ENCODE measurements at regions not wholly inside any gene's neighbourhood (a gene's known extent, or its start where the extent isn't known, plus 50 kb on each side); places are given as distances from the start of the nearest gene placed in this dataset.

GRCh38 chr16:86781046-86781445, 202.7 kb downstream of the FOXL1 start:
- intact Hi-C loops (cut with DNase I), result no loop called here
- DNase-seq (ENCODE audit: low spot score), result no peak

DNA sequence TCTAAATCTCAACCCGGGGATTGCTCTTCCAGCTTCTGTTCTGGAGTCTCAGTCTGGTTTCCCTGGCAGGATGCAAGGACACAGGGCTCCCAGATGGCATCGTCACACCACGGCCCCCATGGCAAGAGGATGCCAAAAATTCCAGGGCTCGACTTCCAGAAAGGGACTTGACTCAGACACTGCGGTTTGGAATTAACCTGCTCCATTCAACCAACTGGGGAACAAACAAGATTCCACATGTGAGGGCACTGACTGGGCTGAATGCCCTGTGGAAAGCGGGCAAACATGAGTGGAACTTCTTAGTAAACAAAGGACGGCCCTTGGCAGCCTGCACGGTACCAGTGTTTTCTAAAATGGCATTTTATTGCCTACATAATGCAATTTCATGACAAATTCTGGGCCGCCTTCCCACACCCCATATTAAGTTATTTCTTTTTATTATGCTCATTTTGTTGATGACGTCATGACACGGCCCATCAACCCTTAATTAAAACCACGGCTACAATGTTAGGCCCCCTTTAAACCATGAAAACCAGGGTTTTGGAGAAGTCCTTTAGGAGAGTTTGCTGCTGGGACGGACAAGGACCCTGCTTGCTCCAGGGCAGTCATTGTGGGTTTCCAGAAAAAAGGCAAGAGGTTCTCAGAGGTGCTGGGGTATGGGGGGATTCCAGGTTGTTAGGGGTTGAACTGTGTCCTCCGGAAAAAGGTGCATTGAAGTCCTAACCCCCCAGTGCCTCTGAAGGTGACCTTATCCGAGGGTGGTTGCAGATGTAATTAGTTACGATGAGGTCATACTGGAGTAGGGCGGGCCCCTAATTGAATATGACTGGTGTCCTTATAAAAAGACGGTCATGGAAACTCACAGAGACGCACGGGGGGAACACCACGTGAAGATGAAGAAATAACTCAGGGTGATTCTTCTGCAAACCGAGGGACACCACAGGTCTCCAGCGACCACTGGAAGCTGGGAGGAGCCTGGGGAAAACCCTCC, 205.6 kb downstream of the FOXL1 start:
- no peak for DNase-seq (ENCODE audit: low spot score)
- intact Hi-C loops (cut with DNase I), result no loop called here

DNA sequence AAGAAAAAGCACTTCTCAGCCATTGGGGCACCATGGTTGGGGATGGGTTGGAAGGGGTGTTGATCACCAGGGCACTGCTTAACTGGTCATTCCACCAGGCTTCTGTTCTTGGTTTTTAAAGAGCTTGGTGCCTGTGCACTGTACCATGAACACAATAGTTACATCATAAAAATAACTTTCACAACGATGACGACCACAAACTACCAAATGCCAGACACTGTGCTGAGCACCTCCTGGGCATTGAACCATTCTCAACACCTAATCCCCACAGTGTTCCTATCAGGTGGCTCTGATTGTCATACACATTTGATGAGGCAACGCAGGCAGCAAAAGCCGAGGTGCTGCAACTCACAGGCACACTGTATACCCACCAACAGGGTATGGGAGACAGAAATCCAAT, 208.0 kb downstream of the FOXL1 start:
- no peak for DNase-seq (ENCODE audit: low spot score)
- intact Hi-C loops (cut with DNase I), result no loop called here

- DNase-seq (ENCODE audit: low spot score), result no peak
- intact Hi-C loops (cut with DNase I), result no loop called here
Observed at GRCh38 chr16:86786994-86787393, 208.6 kb downstream of the FOXL1 start.

DNA sequence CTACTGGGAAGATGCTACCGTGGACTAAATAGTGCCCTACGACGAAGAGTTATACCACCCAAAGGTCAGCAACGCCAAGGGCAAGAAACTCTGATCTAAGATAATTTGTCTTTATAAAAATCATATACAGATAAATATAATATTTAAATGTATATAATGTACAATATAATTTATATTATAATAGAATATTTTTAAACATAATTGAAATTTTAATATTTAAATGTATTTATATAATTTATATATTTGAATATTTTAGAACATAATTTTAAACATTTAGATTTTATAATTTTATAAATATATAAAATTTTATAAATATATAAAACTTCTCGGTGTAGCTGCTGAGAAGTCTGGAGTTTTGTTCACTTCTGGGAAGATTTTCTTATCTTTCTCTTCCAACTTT, 209.2 kb downstream of the FOXL1 start:
- DNase-seq (ENCODE audit: low spot score), result no peak
- intact Hi-C loops (cut with DNase I), result no loop called here

GRCh38 chr16:86789621-86790051, 211.3 kb downstream of the FOXL1 start:
- no peak for DNase-seq (ENCODE audit: low spot score)
- intact Hi-C loops (cut with DNase I), result no loop called here

GRCh38 chr16:86791287-86792035, 213.1 kb downstream of the FOXL1 start:
- intact Hi-C loops (cut with DNase I), result no loop called here
- no peak for DNase-seq (ENCODE audit: low spot score)

DNA sequence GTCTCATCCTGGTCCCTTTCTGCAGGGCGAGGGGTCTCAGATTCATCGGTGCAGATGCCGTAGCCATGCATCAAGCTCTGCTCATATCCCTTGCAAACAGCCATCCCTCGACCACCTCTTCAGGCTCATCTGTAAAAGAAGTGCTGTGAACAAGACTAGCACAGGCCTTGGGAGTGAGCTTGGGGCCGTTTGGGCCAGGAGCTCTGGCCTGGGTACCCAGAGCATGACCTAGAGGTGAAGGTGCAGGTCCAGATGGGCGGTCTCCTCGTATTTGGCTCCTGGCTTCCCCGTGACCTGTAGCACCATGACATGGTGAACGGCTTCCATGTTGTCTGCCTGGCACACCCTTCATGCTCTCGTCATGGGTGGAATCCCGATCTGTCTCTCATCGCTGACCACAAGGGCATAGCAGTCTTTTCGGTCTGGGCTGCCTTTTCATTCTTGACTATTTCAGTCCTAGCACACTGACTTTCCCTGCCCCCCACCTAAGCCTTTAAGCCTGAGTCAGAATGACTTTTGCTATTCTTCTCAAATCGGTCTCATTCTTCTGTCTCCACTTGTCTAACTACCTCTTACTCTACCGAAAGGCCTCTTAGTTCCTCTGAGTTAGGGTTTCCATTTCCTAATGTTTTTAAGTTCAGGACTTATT, 216.0 kb downstream of the FOXL1 start:
- intact Hi-C loops (cut with DNase I), result no loop called here
- no peak for DNase-seq (ENCODE audit: low spot score)

- intact Hi-C loops (cut with DNase I), result no loop called here
- DNase-seq (ENCODE audit: low spot score), result no peak
Observed at GRCh38 chr16:86797700-86798099, 219.4 kb downstream of the FOXL1 start.

DNA sequence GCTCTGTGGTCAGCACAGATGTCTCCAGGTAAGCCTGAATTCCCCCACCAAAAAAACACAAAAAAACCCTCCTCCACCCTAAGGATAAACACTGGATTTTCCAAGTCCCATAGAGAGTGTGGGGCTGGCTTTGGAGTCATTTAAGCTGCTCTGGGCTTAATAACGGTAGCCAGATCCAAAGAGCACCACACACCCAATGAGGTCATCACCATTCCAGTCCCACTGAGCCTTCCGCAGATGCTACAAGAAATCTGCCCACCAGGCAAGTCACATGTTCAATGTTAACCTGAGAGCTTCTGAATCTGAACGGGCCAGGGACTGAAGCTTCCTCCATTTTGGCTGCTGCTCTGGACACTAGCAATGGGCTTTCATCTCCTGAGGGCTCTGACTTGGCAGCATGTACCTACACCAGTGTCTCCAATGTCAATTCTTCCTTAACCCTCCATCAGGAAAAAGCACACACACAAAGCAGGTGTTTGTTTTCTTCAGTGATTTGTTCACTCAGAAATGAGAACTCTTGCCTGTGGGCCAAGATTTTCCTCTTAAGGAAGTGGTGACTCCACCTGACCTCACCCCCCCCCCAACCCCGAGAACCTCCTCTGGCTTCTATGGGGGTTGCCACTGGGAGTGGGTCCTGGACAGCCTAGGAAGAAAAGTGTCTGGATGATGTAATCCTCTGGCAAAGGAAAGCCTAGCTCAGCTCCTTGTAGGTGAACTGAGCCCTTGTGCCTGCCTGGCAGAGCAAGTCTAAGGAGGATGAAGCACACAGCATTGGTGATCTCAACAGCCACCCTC, 220.1 kb downstream of the FOXL1 start:
- intact Hi-C loops (cut with DNase I), result no loop called here
- no peak for DNase-seq (ENCODE audit: low spot score)

- no peak for DNase-seq (ENCODE audit: low spot score)
- intact Hi-C loops (cut with DNase I), result no loop called here
Observed at GRCh38 chr16:86799367-86799766, 221.0 kb downstream of the FOXL1 start.

DNA sequence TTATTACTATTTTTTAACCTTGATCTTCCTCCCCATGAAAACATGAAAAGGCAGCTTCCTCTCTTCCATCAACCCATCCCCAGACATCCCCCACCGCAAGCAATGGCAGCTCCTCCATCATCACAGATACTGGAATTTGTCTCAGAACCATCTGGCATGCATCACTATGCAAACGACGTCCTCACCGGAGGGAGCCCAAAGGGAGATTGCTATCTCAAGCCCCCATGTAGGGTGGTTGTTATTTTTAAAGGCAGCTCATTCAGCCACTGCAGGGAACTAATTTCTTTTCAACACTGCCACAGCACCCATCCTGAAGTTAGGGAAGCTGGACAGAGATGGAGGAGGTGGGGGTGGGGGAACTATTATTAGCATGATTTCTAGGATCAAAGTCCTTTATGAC, 222.5 kb downstream of the FOXL1 start:
- intact Hi-C loops (cut with DNase I), result no loop called here
- DNase-seq (ENCODE audit: low spot score), result no peak

DNA sequence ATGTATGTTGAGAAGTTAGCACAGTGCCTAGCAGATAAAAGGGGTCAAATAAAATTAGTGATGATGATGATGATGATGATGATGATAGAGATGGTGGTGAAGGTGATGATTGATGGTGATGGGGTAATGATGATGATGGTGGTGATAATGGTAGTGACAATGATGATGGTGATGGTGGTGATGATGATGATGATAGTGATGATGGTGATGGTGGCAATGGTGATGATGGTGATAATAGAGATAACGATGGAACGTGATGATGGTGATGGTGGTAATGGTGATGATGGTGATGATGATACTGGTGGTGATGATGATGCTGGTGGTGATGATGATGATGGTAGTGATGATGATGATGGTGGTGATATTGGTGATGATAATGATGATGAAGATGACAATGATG, 223.7 kb downstream of the FOXL1 start:
- no peak for DNase-seq (ENCODE audit: low spot score)
- intact Hi-C loops (cut with DNase I), result no loop called here

DNA sequence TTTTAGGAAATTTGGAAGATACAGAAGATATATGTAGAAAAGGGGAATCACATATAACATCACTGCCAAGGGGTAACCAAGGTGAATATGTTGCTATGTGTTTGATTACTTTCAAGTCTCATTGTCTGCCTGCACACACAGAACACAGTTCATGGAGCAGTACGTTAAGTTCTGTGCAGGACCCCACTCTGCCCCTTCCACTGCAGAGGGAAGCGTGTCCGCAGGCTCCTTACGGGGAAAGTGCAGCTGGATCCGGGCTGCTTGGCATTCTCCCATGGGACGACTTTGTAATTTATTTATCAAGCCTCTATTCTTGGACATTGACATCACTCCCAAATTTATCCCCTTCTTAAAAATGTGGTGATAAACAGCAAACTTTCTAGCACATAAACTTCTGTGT, 226.8 kb downstream of the FOXL1 start:
- DNase-seq (ENCODE audit: low spot score), result no peak
- intact Hi-C loops (cut with DNase I), result no loop called here

- no peak for DNase-seq (ENCODE audit: low spot score)
- intact Hi-C loops (cut with DNase I), result no loop called here
Observed at GRCh38 chr16:86806181-86806837, 228.0 kb downstream of the FOXL1 start.

- DNase-seq (ENCODE audit: low spot score), result no peak
Observed at GRCh38 chr16:86806838-86807351, 228.5 kb downstream of the FOXL1 start.

GRCh38 chr16:86808863-86809444, 230.6 kb downstream of the FOXL1 start:
- intact Hi-C loops (cut with DNase I), result loop anchor here in 1 of 2 donors (1.0 kb wide), 1 partner anchor 49 kb away; no protein-coding TSS in a partner anchor
- no peak for DNase-seq (ENCODE audit: low spot score)

More at GRCh38 chr16:86806838-86807351, 228.5 kb downstream of the FOXL1 start:
- intact Hi-C loops (cut with DNase I), result no loop called here

GRCh38 chr16:86809458-86809955, 231.2 kb downstream of the FOXL1 start:
- intact Hi-C loops (cut with DNase I), result loop anchor here in 1 of 2 donors (1.0 kb wide), 1 partner anchor 49 kb away; no protein-coding TSS in a partner anchor
- no peak for DNase-seq (ENCODE audit: low spot score)
